HL-60 (cell line): ENCODE measurements at regions not wholly inside any gene's neighbourhood (a gene's known extent, or its start where the extent isn't known, plus 50 kb on each side); places are given as distances from the start of the nearest gene placed in this dataset.

Experiments
- DNase-seq, 2 experiments: peaks; one replicate each; pipeline ENCODE4 v3.0.0-alpha.2; 2010 to 2020; ENCODE audit warnings: low read depth in 1 of 2, low spot score in 1 of 2
- H3K27ac ChIP-seq: fragments of 250-450 bp; sonication (Bioruptor Pico); replicated peaks from 2 replicates; pipeline ENCODE4 v1.5.1; 2020; ENCODE audit warnings: mild to moderate bottlenecking, moderate library complexity
- H3K27me3 ChIP-seq: fragments of 250-450 bp; sonication (Bioruptor Pico); 2 replicates; pipeline ENCODE4 v1.5.1; 2021; ENCODE audit warnings: mild to moderate bottlenecking, moderate library complexity; ENCODE audit not compliant: insufficient read depth, poor library complexity, severe bottlenecking
- H3K4me3 ChIP-seq: replicated peaks from 2 replicates; pipeline ENCODE4 v1.5.1; 2011; ENCODE audit warnings: mild to moderate bottlenecking, control low read depth, low read length; ENCODE audit not compliant: insufficient read depth
- GABPA ChIP-seq: IDR thresholded peaks from 2 replicates; pipeline ENCODE4 v1.6.1; 2012; ENCODE audit warnings: low read depth
- POLR2AphosphoS5 ChIP-seq: IDR thresholded peaks from 2 replicates; pipeline ENCODE4 v1.6.1; 2012; ENCODE audit warnings: low read depth
- SPI1 ChIP-seq: IDR thresholded peaks from 2 replicates; pipeline ENCODE4 v1.6.1; 2012; ENCODE audit warnings: low read depth, mild to moderate bottlenecking, borderline replicate concordance
- TF ChIP-seq, protein P1 (sequence below): IDR thresholded peaks from one replicate; pipeline ENCODE4 v1.5.1; 2011; ENCODE audit warnings: low read length, control low read depth, inconsistent platforms; ENCODE audit not compliant: insufficient read depth
- TF ChIP-seq, protein P2 (sequence below): IDR thresholded peaks from 2 replicates; pipeline ENCODE4 v1.6.1; 2012; ENCODE audit warnings: low read depth; ENCODE audit not compliant: insufficient replicate concordance

DNA sequence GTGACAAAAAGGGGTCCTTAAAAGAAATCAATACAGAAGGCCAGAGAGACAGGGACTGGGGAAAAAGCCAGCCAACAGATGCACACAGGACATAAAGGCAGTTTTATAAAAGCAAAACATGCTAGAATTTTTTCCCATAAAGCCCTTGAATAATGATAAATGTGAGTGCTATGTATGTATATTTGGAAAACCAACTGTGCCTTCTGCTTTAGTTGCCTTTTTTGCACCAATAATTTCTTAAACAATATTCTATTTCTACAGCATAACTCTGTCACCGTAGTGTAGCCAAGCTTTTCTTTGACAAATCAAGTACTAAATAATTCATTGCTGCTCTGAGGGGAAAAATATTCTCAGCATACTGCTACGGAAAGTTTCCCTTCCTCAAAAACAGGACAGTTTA lies 730.6 kb upstream of the NRSN1 start:
- H3K27me3 ChIP-seq: no peaks in the 10 kb centered on the region
- no peak overlapping the region for H3K27ac ChIP-seq
- TF ChIP-seq, protein P1, sequence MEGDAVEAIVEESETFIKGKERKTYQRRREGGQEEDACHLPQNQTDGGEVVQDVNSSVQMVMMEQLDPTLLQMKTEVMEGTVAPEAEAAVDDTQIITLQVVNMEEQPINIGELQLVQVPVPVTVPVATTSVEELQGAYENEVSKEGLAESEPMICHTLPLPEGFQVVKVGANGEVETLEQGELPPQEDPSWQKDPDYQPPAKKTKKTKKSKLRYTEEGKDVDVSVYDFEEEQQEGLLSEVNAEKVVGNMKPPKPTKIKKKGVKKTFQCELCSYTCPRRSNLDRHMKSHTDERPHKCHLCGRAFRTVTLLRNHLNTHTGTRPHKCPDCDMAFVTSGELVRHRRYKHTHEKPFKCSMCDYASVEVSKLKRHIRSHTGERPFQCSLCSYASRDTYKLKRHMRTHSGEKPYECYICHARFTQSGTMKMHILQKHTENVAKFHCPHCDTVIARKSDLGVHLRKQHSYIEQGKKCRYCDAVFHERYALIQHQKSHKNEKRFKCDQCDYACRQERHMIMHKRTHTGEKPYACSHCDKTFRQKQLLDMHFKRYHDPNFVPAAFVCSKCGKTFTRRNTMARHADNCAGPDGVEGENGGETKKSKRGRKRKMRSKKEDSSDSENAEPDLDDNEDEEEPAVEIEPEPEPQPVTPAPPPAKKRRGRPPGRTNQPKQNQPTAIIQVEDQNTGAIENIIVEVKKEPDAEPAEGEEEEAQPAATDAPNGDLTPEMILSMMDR: no peak
- TF ChIP-seq GABPA (no peak), POLR2AphosphoS5 (no peak), SPI1 (no peak)
- TF ChIP-seq, protein P2, sequence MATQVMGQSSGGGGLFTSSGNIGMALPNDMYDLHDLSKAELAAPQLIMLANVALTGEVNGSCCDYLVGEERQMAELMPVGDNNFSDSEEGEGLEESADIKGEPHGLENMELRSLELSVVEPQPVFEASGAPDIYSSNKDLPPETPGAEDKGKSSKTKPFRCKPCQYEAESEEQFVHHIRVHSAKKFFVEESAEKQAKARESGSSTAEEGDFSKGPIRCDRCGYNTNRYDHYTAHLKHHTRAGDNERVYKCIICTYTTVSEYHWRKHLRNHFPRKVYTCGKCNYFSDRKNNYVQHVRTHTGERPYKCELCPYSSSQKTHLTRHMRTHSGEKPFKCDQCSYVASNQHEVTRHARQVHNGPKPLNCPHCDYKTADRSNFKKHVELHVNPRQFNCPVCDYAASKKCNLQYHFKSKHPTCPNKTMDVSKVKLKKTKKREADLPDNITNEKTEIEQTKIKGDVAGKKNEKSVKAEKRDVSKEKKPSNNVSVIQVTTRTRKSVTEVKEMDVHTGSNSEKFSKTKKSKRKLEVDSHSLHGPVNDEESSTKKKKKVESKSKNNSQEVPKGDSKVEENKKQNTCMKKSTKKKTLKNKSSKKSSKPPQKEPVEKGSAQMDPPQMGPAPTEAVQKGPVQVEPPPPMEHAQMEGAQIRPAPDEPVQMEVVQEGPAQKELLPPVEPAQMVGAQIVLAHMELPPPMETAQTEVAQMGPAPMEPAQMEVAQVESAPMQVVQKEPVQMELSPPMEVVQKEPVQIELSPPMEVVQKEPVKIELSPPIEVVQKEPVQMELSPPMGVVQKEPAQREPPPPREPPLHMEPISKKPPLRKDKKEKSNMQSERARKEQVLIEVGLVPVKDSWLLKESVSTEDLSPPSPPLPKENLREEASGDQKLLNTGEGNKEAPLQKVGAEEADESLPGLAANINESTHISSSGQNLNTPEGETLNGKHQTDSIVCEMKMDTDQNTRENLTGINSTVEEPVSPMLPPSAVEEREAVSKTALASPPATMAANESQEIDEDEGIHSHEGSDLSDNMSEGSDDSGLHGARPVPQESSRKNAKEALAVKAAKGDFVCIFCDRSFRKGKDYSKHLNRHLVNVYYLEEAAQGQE: no peak
- DNase-seq: no peak
- H3K4me3 ChIP-seq: no peak overlapping the region

DNA sequence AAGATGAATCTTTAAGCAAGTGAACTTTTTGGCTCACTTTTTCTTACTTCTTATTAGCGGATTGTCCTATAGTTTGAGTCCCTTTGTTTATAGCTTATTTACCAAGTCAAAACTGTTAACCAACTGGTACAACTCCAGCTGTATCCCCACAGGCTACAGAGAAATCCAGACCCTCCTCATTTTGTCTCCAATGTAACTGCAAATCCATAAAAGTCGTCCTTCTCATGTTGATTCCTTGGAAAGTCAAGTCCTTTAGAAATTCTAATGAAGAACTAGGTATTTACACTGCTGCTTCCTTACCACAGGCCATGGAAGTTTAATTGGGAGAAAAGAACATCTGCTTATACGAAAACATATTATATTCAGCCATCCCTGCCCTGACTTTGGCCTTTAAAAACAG lies 729.1 kb upstream of the NRSN1 start:
- DNase-seq: no peak
- TF ChIP-seq POLR2AphosphoS5 (no peak), SPI1 (no peak), GABPA (no peak)
- TF ChIP-seq, protein P1: no peak
- TF ChIP-seq, protein P2: no peak
- Histone ChIP-seq H3K27me3 (no peaks in the 10 kb centered on the region), H3K4me3 (no peak overlapping the region), H3K27ac (no peak overlapping the region)

DNA sequence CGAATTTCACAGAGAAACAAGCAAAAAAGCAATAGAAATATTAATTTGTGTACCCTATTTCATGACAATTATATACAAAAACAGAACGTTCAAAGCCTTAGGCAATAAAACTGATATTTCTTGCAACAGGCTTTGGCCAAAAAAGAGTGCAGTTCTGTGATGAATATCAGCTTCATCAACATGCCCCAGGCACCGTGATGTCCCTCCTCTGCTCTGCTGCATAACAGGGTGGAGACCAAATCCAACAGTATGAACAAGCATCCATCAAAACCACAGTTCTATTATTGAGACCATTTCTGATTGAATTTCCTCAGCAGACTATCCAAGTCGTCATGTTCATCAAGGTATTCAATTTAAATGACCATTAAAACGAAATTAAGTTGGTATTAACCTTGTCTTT lies 722.6 kb upstream of the NRSN1 start:
- H3K27ac ChIP-seq: no peak overlapping the region
- no peaks in the 10 kb centered on the region for H3K27me3 ChIP-seq
- no peak for DNase-seq
- H3K4me3 ChIP-seq: no peak overlapping the region
- TF ChIP-seq, protein P1: no peak
- no peak for TF ChIP-seq POLR2AphosphoS5
- no peak for TF ChIP-seq GABPA
- TF ChIP-seq, protein P2: no peak
- no peak for TF ChIP-seq SPI1
